ENCODE measurements at regions not wholly inside any gene's neighbourhood (a gene's known extent, or its start where the extent isn't known, plus 50 kb on each side); places are given as distances from the start of the nearest gene placed in this dataset.

- no peaks in the 10 kb centered on the region for H3K27me3 ChIP-seq (ENCODE audit: insufficient read depth, low read length)
- TF ChIP-seq EZH2 (IDR thresholded peaks at IDR 0.05; ENCODE audit: insufficient read depth, low read length), result no peak
- no peak for TF ChIP-seq CTCF (IDR thresholded peaks at IDR 0.05; ENCODE audit: insufficient read depth, low read depth, low read length)
- no peak overlapping the region for H2AFZ ChIP-seq (ENCODE audit: low read depth, low read length)
- no peaks in the 10 kb centered on the region for H3K36me3 ChIP-seq (ENCODE audit: insufficient read depth, low read length)
- no peaks in the 10 kb centered on the region for H4K20me1 ChIP-seq (ENCODE audit: insufficient read depth, low read length)
- peaks cover 3% of the 10 kb centered on the region for H3K9me3 ChIP-seq (ENCODE audit: insufficient read depth, low read depth, low read length)
- H3K27me3 Mint-ChIP-seq (ENCODE audit: low read depth, unreplicated experiment), result no peaks in the 10 kb centered on the region
- FAIRE-seq (no peak), DNase-seq (ENCODE audit: low read depth) (no peak)
- no peaks in the 10 kb centered on the region for H3K4me1 Mint-ChIP-seq (ENCODE audit: low read depth, unreplicated experiment)
- H3K9ac ChIP-seq (ENCODE audit: low read length), result no peak overlapping the region
- H3K27ac Mint-ChIP-seq (ENCODE audit: unreplicated experiment), result no peak overlapping the region
- H3K4me3 Mint-ChIP-seq (ENCODE audit: unreplicated experiment), result no peak overlapping the region
- H3K79me2 ChIP-seq (ENCODE audit: insufficient read depth, low read length), result no peaks in the 10 kb centered on the region
- peaks cover 3% of the 10 kb centered on the region for H3K9me3 Mint-ChIP-seq (ENCODE audit: unreplicated experiment)
- H3K4me2 ChIP-seq (ENCODE audit: low read length), result no peak overlapping the region
- H3K4me3 ChIP-seq (ENCODE audit: insufficient read depth, low read depth, low read length), result no peak overlapping the region
- no peaks in the 10 kb centered on the region for H3K36me3 Mint-ChIP-seq (ENCODE audit: low read depth, unreplicated experiment)
- H3K4me1 ChIP-seq (ENCODE audit: insufficient read depth, low read length), result no peaks in the 10 kb centered on the region
- H3K27ac ChIP-seq (ENCODE audit: low read depth, low read length), result no peak overlapping the region
Measured at GRCh38 chr5:104019956-104020355, 457.4 kb upstream of the NUDT12 start.

- Histone ChIP-seq H3K4me1 (ENCODE audit: insufficient read depth, low read length) (no peaks in the 10 kb centered on the region), H4K20me1 (ENCODE audit: insufficient read depth, low read length) (no peaks in the 10 kb centered on the region), H3K4me3 (ENCODE audit: insufficient read depth, low read depth, low read length) (no peak overlapping the region), H2AFZ (ENCODE audit: low read depth, low read length) (no peak overlapping the region), H3K36me3 (ENCODE audit: insufficient read depth, low read length) (no peaks in the 10 kb centered on the region), H3K27ac (ENCODE audit: low read depth, low read length) (no peak overlapping the region), H3K9ac (ENCODE audit: low read length) (no peak overlapping the region), H3K9me3 (ENCODE audit: insufficient read depth, low read depth, low read length) (peaks cover 3% of the 10 kb centered on the region), H3K79me2 (ENCODE audit: insufficient read depth, low read length) (no peaks in the 10 kb centered on the region), H3K27me3 (ENCODE audit: insufficient read depth, low read length) (no peaks in the 10 kb centered on the region), H3K4me2 (ENCODE audit: low read length) (no peak overlapping the region)
- H3K27ac Mint-ChIP-seq (ENCODE audit: unreplicated experiment), result no peak overlapping the region
- no peaks in the 10 kb centered on the region for H3K4me1 Mint-ChIP-seq (ENCODE audit: low read depth, unreplicated experiment)
- no peaks in the 10 kb centered on the region for H3K27me3 Mint-ChIP-seq (ENCODE audit: low read depth, unreplicated experiment)
- DNase-seq (ENCODE audit: low read depth) (no peak), FAIRE-seq (no peak)
- H3K4me3 Mint-ChIP-seq (ENCODE audit: unreplicated experiment), result no peak overlapping the region
- H3K36me3 Mint-ChIP-seq (ENCODE audit: low read depth, unreplicated experiment), result no peaks in the 10 kb centered on the region
- no peaks in the 10 kb centered on the region for H3K9me3 Mint-ChIP-seq (ENCODE audit: unreplicated experiment)
- TF ChIP-seq EZH2 (IDR thresholded peaks at IDR 0.05; ENCODE audit: insufficient read depth, low read length), result no peak
- TF ChIP-seq CTCF (IDR thresholded peaks at IDR 0.05; ENCODE audit: insufficient read depth, low read depth, low read length), result no peak
Measured at GRCh38 chr5:104018299-104018698, 455.7 kb upstream of the NUDT12 start.

- no peaks in the 10 kb centered on the region for H4K20me1 ChIP-seq (ENCODE audit: insufficient read depth, low read length)
- no peaks in the 10 kb centered on the region for H3K27me3 ChIP-seq (ENCODE audit: insufficient read depth, low read length)
- DNase-seq (ENCODE audit: low read depth), result peak; percentile 38
- Mint-ChIP-seq H3K27me3 (ENCODE audit: low read depth, unreplicated experiment) (no peaks in the 10 kb centered on the region), H3K4me3 (ENCODE audit: unreplicated experiment) (no peak overlapping the region), H3K4me1 (ENCODE audit: low read depth, unreplicated experiment) (no peaks in the 10 kb centered on the region), H3K27ac (ENCODE audit: unreplicated experiment) (no peak overlapping the region), H3K36me3 (ENCODE audit: low read depth, unreplicated experiment) (no peaks in the 10 kb centered on the region), H3K9me3 (ENCODE audit: unreplicated experiment) (peaks cover 5% of the 10 kb centered on the region)
- FAIRE-seq, result peak; percentile 13
- peaks cover 3% of the 10 kb centered on the region for H3K9me3 ChIP-seq (ENCODE audit: insufficient read depth, low read depth, low read length)
- H3K27ac ChIP-seq (ENCODE audit: low read depth, low read length), result no peak overlapping the region
- no peaks in the 10 kb centered on the region for H3K79me2 ChIP-seq (ENCODE audit: insufficient read depth, low read length)
- H3K4me1 ChIP-seq (ENCODE audit: insufficient read depth, low read length), result no peaks in the 10 kb centered on the region
- TF ChIP-seq EZH2 (IDR thresholded peaks at IDR 0.05; ENCODE audit: insufficient read depth, low read length) (no peak), CTCF (IDR thresholded peaks at IDR 0.05; ENCODE audit: insufficient read depth, low read depth, low read length) (no peak)
- no peak overlapping the region for H2AFZ ChIP-seq (ENCODE audit: low read depth, low read length)
- no peak overlapping the region for H3K4me3 ChIP-seq (ENCODE audit: insufficient read depth, low read depth, low read length)
- no peak overlapping the region for H3K4me2 ChIP-seq (ENCODE audit: low read length)
- H3K36me3 ChIP-seq (ENCODE audit: insufficient read depth, low read length), result no peaks in the 10 kb centered on the region
- no peak overlapping the region for H3K9ac ChIP-seq (ENCODE audit: low read length)
Measured at GRCh38 chr5:104016646-104017045, 454.1 kb upstream of the NUDT12 start.

Data from astrocyte (in vitro differentiated cells and primary cell).